ENCODE measurements at regions not wholly inside any gene's neighbourhood (a gene's known extent, or its start where the extent isn't known, plus 50 kb on each side); places are given as distances from the start of the nearest gene placed in this dataset.
"Not testable (repeated sequence)": the region's sequence is repeated elsewhere in the genome, so short reads cannot be mapped to it uniquely, and the experiment has no call there.

DNA sequence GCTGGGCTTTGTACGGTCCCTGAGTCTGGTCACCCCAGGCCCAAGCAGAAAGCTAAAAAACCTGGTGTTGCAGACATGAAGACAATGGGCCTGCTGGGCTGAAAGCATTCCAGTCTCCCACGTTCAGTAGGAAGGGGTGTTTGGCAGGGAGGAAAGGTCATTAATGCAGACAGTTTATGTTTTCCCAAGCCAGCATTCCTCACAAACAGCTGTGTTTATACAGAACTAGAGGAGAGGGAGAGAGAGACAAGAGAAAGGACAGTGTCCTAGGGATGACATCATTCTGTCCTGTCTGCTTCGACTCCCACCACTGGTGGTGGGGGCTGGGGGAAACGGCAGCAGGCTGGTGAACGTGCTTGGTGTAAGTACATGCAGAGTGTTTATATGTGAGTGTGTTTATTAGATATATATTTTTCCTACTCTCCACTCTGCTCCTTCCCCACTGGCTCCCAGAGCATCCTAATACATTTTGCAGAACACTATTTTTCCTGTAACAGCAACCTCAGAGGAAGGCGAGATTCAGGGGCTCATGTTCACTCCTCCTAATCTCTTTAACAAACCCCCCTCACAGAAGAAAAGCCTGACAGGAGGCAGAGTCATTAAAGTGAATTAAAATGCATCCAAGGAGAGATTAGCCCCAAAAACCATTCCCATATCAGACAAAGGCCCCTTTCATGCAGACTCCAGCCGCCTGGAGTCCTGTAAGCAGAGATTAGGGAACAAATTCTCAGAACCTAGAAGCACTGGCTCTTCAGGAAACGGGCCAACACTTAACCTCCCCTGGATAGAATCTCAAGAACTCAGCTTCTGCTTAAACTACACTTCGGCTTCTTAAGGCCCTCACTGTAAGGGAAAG, 380.4 kb downstream of the TNS1 start:
- no peak for DNase-seq

DNA sequence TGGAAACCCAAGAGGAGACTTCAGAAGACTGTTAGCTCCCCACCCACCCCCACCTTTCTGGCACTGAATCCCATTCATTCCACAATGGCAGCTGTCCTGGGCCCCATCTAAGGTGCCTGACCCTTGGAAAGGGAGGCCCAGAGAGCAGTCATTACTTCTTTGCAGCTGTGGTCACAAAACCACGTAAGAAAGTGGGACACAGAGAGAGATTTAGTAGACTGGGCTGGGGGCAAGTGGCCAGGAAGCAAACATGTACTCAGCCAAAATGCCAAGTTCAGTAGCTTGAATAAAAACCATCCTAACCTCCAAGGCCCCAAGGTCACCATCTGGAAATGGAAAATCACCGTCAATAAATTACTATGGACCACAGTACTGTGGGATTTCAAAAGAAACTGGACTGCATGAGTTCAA, 381.4 kb downstream of the TNS1 start:
- no peak for DNase-seq

DNA sequence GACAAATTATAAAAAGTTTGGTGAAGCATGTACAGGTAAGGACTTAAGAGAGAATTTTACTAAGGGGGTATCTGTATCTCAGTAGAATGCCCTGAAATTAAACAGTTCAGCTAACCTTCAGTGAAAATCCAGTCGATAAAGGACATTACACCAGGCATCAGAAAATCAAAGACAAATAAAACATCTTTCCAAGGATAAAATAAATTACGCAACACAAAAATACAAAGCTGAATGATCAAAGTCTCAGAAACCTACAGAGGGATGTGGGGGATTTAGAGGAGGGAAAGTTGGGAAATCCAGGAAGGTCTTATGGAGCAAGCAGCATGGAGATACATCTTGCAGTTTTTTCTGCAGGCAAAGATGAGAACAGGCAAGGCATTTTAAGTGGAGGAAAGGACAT, 384.1 kb downstream of the TNS1 start:
- DNase-seq: no peak

DNA sequence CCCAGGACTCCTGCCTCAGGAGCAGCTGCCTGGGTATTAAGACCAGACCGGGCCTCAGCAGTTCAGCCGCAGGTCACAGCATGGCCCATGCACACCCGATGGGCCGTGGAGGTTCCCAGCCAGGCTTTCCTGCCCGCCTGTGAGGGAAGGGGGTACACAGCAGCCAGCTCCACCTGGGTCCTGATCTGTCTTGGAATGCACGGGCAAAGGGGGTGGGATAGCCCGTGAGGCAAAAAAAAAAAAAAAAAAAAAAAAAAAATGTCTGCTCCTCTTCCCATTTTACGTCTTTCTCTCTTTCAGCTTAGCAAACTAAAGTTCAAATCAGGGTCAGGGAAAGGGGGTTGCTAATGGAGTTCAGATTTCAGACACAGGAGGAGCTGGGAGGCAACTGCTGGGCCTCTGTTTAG, 385.2 kb downstream of the TNS1 start:
- no peak for DNase-seq

DNA sequence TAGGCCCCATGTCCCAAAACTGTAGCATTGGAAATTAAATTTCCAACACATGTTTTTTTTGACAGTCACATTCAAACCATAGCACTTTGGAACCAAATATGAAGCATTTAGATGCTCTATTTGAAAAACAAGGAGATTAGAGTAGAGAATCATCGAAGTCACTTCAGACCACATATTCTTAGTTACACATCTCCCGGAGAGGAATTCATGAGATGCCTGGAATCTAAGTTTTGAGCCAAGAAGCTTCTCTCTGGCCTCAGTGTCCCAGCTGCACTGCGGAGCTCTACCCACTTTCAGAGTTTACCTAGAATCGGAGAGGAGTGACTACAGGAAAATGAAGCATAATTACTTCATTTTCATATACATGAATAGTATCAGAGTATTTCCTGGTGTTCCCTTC, 385.9 kb downstream of the TNS1 start:
- no peak for DNase-seq

DNA sequence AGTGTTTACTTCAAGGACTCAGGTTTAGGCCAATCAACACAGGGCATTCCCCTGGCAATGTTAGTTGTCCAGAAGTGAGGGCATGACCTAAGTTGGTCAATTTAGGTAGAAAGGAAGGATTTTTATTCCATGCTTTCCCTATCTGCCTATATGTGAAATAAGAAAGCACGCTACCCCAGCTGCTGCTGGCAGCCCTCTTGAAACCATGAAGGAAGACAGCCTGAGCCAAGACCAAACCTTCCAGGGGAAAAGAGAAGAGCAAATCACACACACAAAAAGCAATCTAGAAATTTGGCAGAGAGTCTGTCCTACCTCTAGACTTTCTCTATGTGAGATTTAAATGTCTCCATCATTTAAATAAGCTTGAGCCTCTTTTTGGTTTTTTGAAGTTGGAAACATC, 387.6 kb downstream of the TNS1 start:
- DNase-seq: no peak

DNA sequence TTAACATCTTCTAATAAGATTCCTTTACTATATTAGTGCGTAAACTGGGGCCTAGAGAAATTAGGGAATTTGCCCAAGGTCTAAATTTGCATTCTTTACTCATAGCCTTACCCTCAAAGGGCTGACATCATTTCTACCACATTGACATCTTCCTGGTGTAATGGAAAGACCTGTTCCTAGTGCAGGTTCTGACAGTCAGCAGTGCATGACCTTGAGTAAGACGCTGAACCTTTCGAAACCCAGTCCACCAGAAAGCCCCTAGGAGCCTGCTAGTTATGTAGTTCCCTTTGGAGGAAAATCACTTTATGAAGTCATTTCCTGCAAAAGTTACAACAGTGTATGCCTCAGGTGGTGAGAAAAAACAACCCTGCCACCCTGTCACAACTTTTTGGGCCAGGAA, 388.3 kb downstream of the TNS1 start:
- DNase-seq: no peak

DNA sequence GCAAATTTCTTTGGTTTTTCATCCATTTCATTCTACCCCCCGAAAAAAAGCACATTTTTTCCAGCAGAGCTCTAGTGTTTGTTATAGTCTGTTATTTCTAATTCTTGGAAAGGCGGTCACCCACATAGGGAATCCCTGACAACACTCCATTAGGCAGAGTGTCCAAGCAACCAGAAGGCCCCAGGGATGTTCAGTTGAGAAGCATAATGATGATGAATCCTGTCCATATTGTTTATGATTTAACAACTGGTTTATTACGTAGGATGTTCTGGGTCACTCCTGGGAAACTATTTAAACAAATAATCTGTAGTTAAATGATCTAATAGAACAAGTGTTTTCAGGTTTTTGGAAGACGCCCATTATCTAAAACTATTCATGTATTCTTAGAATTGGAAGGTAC, 388.7 kb downstream of the TNS1 start:
- no peak for DNase-seq

DNA sequence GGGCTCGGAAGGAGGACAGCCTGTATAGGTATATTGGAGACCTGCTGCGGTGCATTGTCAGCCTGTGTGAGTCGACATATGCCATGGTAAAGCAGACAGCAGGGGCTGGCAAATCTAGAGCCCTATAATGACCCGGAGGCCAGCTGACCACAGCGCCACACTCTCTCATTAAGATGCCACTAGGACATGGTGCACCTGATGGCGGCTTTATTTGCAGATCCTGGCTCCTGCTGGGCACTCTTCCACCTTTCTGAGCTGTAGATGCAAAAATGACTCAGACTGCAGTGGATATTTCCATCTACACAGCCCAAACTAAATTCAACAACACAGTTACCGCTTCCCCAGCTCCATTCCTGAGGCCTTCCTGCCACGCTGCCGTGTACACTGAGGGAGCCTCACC, 389.9 kb downstream of the TNS1 start:
- no peak for DNase-seq

DNA sequence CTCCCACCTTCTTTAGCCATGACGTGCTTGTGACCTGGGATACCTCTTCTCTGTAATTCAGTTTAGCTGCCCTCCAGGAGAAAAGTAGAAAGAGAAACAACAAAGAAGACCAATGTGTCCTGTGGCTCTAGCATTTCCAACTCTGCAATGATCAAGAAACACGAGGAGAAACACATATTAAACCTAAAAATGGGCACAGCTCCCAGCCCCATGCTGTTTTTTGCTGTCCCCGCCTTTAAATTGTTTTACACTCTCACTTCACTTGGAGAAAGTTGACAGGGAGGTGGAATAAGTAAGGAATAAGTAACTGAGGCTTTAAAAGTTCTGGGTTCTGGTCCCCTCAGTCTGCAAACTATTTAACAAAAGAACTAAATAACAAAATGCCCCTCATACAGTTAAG, 390.6 kb downstream of the TNS1 start:
- DNase-seq: no peak

DNA sequence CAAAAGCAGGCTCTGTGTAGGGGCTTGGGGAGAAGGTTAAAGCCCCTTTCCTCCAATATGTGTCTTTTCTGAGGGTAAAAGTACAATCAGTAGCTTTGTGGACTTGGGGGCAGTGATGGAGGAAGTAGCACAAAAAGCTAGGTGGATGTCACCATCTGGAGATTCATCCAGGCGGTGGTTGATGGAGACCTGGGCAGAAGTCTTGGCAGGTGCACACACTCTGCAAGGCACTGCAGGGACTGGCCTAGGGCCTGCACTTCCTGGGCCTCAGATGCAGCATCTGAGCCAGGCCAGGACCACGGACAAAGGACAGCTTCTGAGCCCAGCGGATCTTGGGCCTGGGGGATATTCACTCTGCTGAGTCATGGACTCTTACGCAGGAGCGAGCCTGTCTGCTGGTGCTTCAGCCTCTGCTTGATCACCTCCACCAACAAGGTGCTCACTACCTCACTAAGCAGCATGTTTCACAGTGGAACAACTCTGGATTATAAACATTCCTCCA, 391.1 kb downstream of the TNS1 start:
- no peak for DNase-seq

DNA sequence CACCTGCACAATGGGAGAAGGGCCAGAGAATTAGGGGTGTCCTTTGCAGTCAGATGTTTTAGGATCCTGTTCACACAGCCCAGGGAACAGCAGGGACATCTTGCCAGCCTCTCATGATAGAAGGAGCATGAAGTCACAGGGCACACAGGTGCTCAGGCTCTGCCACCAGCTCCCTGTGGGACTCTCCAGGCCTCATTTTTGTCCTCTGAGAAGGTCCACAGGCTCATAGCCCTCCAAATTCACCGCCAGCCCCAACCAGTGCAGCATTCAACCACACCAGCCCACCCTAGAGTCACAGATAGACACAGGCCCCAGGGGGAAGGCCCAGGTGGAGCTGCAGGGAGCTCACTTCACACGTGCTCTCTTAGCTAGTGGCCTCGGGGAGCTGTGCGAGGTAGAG, 391.7 kb downstream of the TNS1 start:
- DNase-seq: no peak

DNA sequence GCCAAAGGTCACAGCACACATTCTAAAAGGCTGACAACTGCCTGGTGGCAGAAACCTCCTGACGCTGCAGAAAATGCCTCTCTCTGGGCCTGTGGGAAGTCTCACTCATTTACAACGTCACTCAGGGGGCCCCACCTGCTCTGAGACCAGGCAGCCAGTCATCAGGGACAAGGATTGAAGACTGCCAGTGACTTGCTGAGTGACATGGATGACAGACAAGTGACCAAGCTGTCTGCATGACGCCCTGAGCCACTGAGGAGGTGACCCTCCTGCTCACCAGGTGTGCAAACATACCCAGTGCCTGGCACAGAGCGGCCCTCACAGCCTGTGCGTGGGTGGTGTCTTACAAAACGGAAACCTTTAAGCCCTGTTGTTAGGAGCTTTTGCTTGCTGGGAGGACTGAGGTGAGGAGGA, 392.4 kb downstream of the TNS1 start:
- DNase-seq: peak in 4 of 5 experiments; percentile 5 to 63 (median 19)

DNA sequence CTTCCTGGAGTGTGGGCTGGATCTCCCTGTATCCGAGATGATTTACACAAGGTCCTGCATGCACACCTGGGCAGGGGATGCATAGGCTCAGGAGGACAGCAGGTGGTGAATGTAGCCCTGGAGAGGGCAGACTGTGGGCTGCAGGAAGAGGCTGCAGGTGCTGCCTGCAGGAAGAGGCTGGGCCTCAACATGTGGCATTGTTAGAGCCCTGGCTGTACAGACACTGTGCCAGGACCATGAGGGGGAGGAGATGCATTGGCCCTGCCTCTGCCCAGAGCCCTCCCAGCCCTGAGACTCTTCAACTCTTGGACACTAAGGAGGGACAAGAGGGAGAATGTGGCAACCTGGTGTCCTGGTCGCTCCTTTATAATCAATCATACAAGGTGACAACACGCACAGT, 392.8 kb downstream of the TNS1 start:
- DNase-seq: no peak

DNA sequence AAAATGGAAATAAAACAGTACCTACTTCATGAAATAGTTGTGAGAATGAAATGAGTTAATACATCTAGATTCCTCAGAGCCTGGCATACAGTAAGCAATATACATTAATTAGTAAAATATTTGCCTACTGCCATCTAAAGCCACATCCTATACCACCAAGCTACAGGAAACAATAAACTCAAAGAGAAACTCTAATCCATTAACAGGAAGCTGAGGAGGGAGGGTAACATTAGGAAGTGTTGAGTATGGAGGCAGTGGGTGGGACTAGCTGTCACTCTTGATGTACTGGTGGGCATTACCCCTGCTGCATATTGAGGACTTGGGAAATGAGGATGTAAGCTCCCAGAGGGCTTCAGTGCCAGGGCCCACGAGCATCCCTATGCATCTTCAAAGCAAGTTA, 396.5 kb downstream of the TNS1 start:
- DNase-seq: peak in 1 of 5 experiments; percentile 16

DNA sequence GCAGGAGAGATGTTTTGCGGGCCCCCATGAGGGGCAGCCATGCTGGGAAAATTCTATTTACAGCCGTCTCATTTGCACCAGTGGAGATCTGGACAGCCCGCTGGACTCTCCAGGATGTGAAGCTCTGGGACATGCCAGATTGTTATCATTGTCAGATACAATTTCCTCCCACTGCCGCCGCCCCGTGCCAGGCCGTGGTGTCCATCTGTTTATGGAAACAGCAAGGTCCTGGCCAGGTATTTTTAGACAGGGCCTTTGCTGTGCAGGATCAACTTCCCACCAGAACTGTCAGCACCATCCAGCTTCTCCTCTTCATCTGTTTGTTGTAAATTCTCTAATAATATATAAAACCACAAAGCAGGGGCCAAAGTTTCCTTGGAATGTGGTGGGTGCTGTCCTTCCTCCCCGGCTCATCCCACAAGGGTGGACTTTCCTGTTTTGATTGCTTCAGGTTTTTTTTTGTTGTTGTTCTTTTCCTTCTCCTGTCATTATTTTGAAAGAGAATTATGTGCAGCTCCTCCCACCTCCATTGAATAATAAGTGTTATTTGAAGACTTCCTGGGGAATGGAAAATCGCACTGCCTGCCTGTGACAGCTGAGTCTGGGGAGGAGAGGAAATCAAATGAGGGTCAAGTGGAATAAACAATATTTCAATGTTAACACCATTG, 398.1 kb downstream of the TNS1 start:
- no peak for DNase-seq

DNA sequence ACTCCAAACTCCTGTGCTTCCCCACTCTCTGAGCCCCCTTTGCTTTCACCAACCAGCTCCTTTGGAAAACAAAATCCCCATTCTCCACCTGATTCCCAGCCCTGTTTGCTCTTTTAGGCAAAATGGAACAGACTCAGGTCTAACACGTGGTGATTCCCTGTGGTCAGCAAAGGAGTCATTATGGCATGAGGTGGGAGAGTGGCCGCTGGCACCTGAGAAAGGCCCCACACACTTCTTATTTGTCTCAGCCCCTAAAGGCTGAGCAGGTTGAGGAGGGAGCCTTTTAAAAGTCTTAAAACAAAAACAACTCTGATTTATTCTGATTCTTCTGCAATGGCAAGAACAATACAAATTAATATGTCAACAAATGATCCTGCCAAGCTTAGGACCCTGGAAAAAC, 401.2 kb downstream of the TNS1 start:
- no peak for DNase-seq

DNA sequence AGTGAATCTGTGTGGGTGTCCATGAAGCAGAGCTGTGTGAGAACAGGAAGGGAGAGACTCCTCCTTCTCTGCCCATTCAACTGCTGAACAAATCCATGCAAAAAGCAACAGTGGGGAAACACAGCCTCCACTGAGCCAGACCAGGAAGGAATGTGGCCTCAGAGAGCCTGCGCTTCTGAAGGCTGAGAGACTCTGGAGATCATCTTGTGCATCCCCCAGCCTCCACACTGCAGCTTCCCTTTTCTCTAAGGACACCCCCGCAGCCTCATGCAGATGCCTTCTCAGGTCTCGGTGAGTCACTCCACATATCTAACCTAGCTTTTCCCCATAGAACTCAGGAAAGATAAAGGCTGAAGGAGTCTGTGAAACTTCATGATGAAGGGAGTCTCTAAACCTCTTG, 402.9 kb downstream of the TNS1 start:
- DNase-seq: no peak

DNA sequence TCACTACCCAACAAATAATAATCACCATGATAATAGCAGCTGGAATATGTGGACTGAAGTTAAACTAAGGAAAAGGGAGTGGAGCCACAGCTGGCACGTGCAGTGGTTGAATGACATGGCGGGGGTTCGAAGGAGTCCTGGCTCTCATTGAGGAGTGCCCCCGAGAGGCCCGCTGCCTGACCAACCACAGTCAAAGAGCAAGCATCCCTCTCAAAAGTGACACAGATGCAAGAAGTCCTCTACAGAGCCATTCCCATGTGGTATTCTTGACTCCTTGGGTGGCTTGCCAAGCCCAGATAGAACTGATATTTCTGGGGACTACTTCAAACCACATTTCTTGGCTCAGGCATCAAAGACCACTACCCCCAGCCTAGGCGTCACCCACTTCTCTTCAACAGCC, 405.1 kb downstream of the TNS1 start:
- DNase-seq: no peak

DNA sequence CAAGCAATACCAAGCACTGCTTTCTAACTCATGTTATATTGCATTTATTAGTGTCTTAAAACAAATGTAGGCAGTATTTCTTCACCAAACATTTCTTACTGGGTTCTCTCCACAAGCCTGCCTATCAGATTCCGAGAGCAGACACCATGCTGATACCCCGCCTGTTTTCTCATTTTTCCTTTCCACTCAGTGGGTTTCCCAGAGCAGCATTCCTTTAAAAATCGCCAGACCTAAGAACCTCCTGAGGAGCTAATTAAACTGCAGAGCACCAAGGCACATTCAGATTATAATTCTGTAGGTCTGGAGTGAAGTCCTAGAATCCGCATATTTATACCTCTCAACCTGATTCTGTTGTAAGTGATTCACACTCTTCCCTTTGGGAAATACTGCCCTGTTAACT, 405.6 kb downstream of the TNS1 start:
- no peak for DNase-seq

DNA sequence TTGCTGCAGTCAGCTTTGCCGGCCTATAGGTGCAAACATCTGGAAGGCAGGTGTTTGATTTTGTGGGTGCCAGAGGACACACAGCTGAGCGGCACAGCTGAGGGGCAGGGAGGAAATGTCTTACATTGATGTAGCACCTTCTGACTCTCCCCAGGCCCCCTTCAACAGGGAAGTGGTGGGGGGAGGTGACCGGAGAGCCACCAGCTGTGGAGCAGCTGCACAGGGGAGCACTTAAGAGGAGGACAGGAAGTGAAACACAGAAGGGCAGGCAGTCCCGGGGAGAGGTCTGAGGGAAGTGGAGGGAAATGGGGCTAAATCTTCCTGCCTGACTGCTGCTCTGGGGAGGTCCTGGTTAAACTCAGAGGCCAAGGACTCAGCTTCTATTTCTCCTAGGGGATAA, 409.1 kb downstream of the TNS1 start:
- no peak for DNase-seq

DNA sequence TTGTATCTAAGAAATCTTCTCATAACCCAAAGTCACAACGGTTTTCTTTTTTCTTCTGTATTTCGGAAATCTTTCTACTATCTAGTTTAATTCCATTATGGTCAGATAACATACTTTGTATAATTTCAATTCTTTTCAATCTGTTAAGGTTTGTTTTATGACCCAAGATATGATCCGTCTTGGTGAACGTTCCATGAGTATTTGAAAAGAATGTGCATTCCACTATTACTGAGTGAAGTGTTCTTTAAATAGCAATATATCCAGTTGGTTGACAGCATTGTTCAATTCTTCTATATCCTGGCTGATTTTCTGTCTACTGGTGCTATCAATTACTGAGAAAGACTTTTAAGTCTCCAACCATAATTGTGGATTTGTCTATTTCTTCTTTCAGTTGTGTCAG, 414.5 kb downstream of the TNS1 start:
- DNase-seq: no peak

DNA sequence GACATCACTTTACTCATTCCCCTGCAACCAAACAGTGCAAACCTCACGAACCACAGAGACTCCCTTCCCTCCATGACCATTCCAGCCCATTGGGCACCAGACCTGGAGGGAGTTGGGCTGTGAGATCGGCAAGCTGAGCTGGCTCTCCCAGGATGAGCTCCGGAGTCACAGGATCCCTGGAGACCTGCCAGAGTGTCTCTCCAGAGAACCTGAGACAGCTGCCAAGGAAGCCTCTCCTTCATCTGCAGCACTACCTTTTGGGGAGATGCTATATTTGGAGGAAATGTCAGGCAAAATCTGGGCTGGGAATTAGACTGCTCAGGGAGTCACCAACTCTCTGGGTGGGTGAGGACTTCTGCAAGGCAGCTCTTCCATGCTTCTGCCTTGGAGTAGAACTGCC, 417.4 kb downstream of the TNS1 start:
- no peak for DNase-seq

DNA sequence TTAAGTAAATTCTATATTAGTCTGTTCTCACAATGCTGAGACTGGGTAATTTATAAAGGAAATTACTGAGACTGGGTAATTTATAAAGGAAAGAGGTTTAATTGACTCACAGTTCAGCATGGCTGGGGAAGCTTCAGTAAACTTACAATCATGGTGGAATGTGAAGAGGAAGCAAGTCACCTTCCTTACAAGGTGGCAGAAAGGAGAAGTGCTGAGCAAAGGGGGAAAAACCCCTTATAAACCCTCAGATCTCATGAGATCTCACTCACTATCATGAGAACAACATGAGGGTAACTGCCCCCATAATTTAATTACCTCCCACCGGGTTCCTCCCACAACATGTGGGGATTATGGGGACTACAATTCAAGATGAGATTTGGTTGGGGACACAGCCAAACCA, 422.4 kb downstream of the TNS1 start:
- DNase-seq: not testable (repeated sequence)
